H1 (cell line): ENCODE measurements at regions not wholly inside any gene's neighbourhood (a gene's known extent, or its start where the extent isn't known, plus 50 kb on each side); places are given as distances from the start of the nearest gene placed in this dataset. TPM values are rescaled to one million over a fixed set of nuclear protein-coding genes. Genes with fewer than 3 reads are reported as not detected.
A peak's percentile ranks its signal among the peaks of the same experiment; 100 is the strongest.

Source experiments
- CTCF ChIA-PET: fragments of 300-600 bp; sonication (Branson Sonifier 250); formaldehyde crosslinking; loops from one replicate; lab custom pipeline; 2021; ENCODE audit not compliant: partially characterized antibody; lab: Charles Lee
- POLR2A ChIA-PET: fragments of 300-600 bp; sonication (Branson Sonifier 250); formaldehyde crosslinking; loops from one replicate; lab custom pipeline; 2021; ENCODE audit warnings: inconsistent platforms; ENCODE audit not compliant: partially characterized antibody; lab: Charles Lee
- DNase-seq, 2 experiments: peaks; one replicate each; pipeline versions ENCODE4 v3.0.0 to v3.0.0-alpha.2; 2010 to 2022; ENCODE audit warnings: low spot score in 2 of 2, low read depth in 1 of 2, mixed read lengths in 1 of 2
- FAIRE-seq: peaks from 2 replicates; lab custom pipeline; 2011; peaks lifted over from hg19 to GRCh38; lab: Jason Lieb, UNC
- H2AFZ ChIP-seq: 2 replicates; pipeline ENCODE4 v1.8.1; 2012; ENCODE audit warnings: low read length, inconsistent platforms
- H2AK5ac ChIP-seq: 2 replicates; pipeline ENCODE4 v1.6.1; 2013; ENCODE audit warnings: low read depth, low read length
- H2BK120ac ChIP-seq: replicated peaks from 2 replicates; pipeline ENCODE3; 2013; ENCODE audit warnings: low read depth, low read length, inconsistent platforms
- H2BK12ac ChIP-seq: 2 replicates; pipeline ENCODE4 v1.6.1; 2013; ENCODE audit warnings: low read depth, low read length
- H2BK15ac ChIP-seq: 2 replicates; pipeline ENCODE4 v1.6.1; 2013; ENCODE audit warnings: low read length
- H2BK20ac ChIP-seq: 2 replicates; pipeline ENCODE4 v1.6.1; 2013; ENCODE audit warnings: low read length
- H2BK5ac ChIP-seq: 2 replicates; pipeline ENCODE4 v1.6.1; 2013; ENCODE audit warnings: low read depth, low read length
- H3K14ac ChIP-seq: 2 replicates; pipeline ENCODE4 v1.6.1; 2013; ENCODE audit warnings: inconsistent platforms; ENCODE audit not compliant: insufficient read length
- H3K18ac ChIP-seq: 2 replicates; pipeline ENCODE4 v1.6.1; 2013; ENCODE audit warnings: low read length; ENCODE audit errors: extremely low read depth
- H3K23ac ChIP-seq: 2 replicates; pipeline ENCODE4 v1.6.1; 2013; ENCODE audit warnings: inconsistent platforms; ENCODE audit not compliant: insufficient read length
- H3K23me2 ChIP-seq: 2 replicates; pipeline ENCODE4 v1.6.1; 2013; ENCODE audit warnings: low read depth, low read length
- H3K27ac ChIP-seq: 2 replicates; pipeline ENCODE4 v1.6.1; 2011; ENCODE audit warnings: low read depth, low read length, inconsistent platforms
- H3K27me3 ChIP-seq, 4 experiments: replicated peaks in 1 of 4; 1 replicate in 1 of 4; 2 replicates in 3 of 4; pipeline versions ENCODE4 v1.6.1 to v1.8.1; 2011 to 2013; ENCODE audit warnings: low read length in 3 of 4, mild to moderate bottlenecking in 3 of 4, inconsistent platforms in 2 of 4, mixed read lengths in 2 of 4, moderate library complexity in 1 of 4; ENCODE audit not compliant: control insufficient read depth in 3 of 4, insufficient read depth in 3 of 4; ENCODE audit errors: extremely low read depth in 1 of 4
- H3K36me3 ChIP-seq, 4 experiments: 2 replicates each; pipeline versions ENCODE4 v1.6.1 to v1.8.1; 2011 to 2013; ENCODE audit warnings: mild to moderate bottlenecking in 4 of 4, low read length in 3 of 4, moderate library complexity in 2 of 4, control low read depth in 1 of 4, inconsistent platforms in 1 of 4; ENCODE audit not compliant: insufficient read depth in 4 of 4, control insufficient read depth in 2 of 4
- H3K4ac ChIP-seq: replicated peaks from 2 replicates; pipeline ENCODE3; 2013; ENCODE audit warnings: low read length, low read depth, mixed read lengths, inconsistent platforms; ENCODE audit not compliant: insufficient read length
- H3K4me1 ChIP-seq, 4 experiments: replicated peaks in 1 of 4; 1 replicate in 1 of 4; 2 replicates in 3 of 4; pipeline versions ENCODE4 v1.6.1 to v1.8.1; 2011 to 2013; ENCODE audit warnings: low read length in 3 of 4, inconsistent platforms in 2 of 4, mixed read lengths in 1 of 4; ENCODE audit not compliant: insufficient read depth in 4 of 4, control insufficient read depth in 3 of 4
- H3K4me2 ChIP-seq, 2 experiments: 2 replicates each; pipeline versions ENCODE4 v1.6.1 to v1.8.1; 2011 to 2013; ENCODE audit warnings: low read depth in 2 of 2, low read length in 2 of 2, control low read depth in 1 of 2, inconsistent platforms in 1 of 2, mild to moderate bottlenecking in 1 of 2; ENCODE audit not compliant: insufficient read depth in 1 of 2
- H3K4me3 ChIP-seq, 4 experiments: fragments of 200-600, 300-600 bp in 1 of 4; sonication (generic), shearing (Covaris generic), sonication (Bioruptor Twin) in 1 of 4; 2 replicates each; pipeline versions ENCODE4 v1.5.1 to v1.8.1; 2011 to 2016; ENCODE audit warnings: low read length in 4 of 4, low read depth in 3 of 4, control low read depth in 2 of 4, inconsistent platforms in 2 of 4, mild to moderate bottlenecking in 2 of 4, mixed read lengths in 1 of 4, moderate library complexity in 1 of 4; ENCODE audit not compliant: insufficient read depth in 2 of 4; ENCODE audit errors: extremely low read depth in 1 of 4
- H3K56ac ChIP-seq: replicated peaks from 2 replicates; pipeline ENCODE3; 2013; ENCODE audit warnings: low read depth, mild to moderate bottlenecking, mixed read lengths, low read length, inconsistent platforms; ENCODE audit not compliant: insufficient read length
- H3K79me1 ChIP-seq: 2 replicates; pipeline ENCODE4 v1.6.1; 2013; ENCODE audit warnings: low read depth, low read length, control low read depth
- H3K79me2 ChIP-seq, 2 experiments: 2 replicates each; pipeline versions ENCODE4 v1.6.1 to v1.8.1; 2012 to 2013; ENCODE audit warnings: low read length in 2 of 2, mild to moderate bottlenecking in 2 of 2, inconsistent platforms in 1 of 2; ENCODE audit not compliant: insufficient read depth in 2 of 2, control insufficient read depth in 1 of 2
- H3K9ac ChIP-seq, 4 experiments: replicated peaks in 1 of 4; 1 replicate in 1 of 4; 2 replicates in 3 of 4; pipeline versions ENCODE4 v1.6.1 to v1.8.1; 2011 to 2013; ENCODE audit warnings: low read depth in 3 of 4, low read length in 3 of 4, control low read depth in 2 of 4, mild to moderate bottlenecking in 2 of 4, moderate library complexity in 2 of 4, inconsistent platforms in 1 of 4; ENCODE audit errors: extremely low read depth in 1 of 4
- H3K9me3 ChIP-seq, 2 experiments: 2 replicates each; pipeline versions ENCODE4 v1.6.1 to v1.8.1; 2012 to 2013; ENCODE audit warnings: mild to moderate bottlenecking in 2 of 2, moderate library complexity in 2 of 2, control low read depth in 1 of 2, inconsistent platforms in 1 of 2, low read depth in 1 of 2, low read length in 1 of 2, mixed read lengths in 1 of 2; ENCODE audit not compliant: insufficient read depth in 2 of 2
- H4K20me1 ChIP-seq, 2 experiments: replicated peaks in 1 of 2; 2 replicates each; pipeline versions ENCODE3 to v1.8.1; 2011 to 2013; ENCODE audit warnings: inconsistent platforms in 2 of 2, low read length in 2 of 2, mild to moderate bottlenecking in 1 of 2; ENCODE audit not compliant: insufficient read depth in 2 of 2, control insufficient read depth in 1 of 2
- H4K5ac ChIP-seq: 2 replicates; pipeline ENCODE4 v1.6.1; 2013; ENCODE audit warnings: low read length, low read depth, mixed read lengths, inconsistent platforms; ENCODE audit not compliant: insufficient read length
- H4K8ac ChIP-seq: 2 replicates; pipeline ENCODE4 v1.8.0; 2013; ENCODE audit warnings: mild to moderate bottlenecking, moderate library complexity, low read length, inconsistent platforms; ENCODE audit not compliant: insufficient read depth; ENCODE audit errors: extremely low read depth
- H4K91ac ChIP-seq: replicated peaks from 2 replicates; pipeline ENCODE3; 2013; ENCODE audit warnings: low read length, mixed read lengths, inconsistent platforms; ENCODE audit not compliant: insufficient read length
- RAD21 ChIP-seq, 2 experiments: IDR thresholded peaks in 1 of 2; conservative IDR thresholded peaks in 1 of 2; 2 replicates each; pipeline ENCODE4 v1.6.1; 2011; ENCODE audit warnings: low read depth in 2 of 2, low read length in 2 of 2, improper control_type of control experiment in 1 of 2, inconsistent platforms in 1 of 2, mild to moderate bottlenecking in 1 of 2, moderate library complexity in 1 of 2
- TAF7 ChIP-seq: optimal IDR thresholded peaks from 2 replicates; pipeline ENCODE3; 2011; ENCODE audit warnings: low read depth, mild to moderate bottlenecking, inconsistent platforms, low read length, moderate library complexity, borderline replicate concordance
- small RNA-seq: library from polyadenylated mRNA; stranded (forward); fragments of <200 nt; extraction: miRNeasy Mini kit (QIAGEN cat#:217004); gene quantifications from one replicate; pipeline ENCODE3, GENCODE V24; 2013; ENCODE audit not compliant: insufficient read depth

GRCh38 chr4:135670548-135670947 lies 1469.0 kb upstream of the PABPC4L start:
- Histone ChIP-seq H3K27ac (no peak overlapping the region), H3K4ac (no peak overlapping the region), H2BK20ac (no peak overlapping the region), H2AFZ (no peak overlapping the region), H3K23me2 (no peaks in the 10 kb centered on the region), H4K20me1 (no peaks in the 10 kb centered on the region), H3K79me2 (no peaks in the 10 kb centered on the region), H2BK15ac (no peak overlapping the region), H3K9ac (no peak overlapping the region), H3K4me1 (no peaks in the 10 kb centered on the region), H3K23ac (no peak overlapping the region), H3K4me3 (no peak overlapping the region), H3K18ac (no peak overlapping the region), H3K4me2 (no peak overlapping the region), H2AK5ac (no peak overlapping the region), H4K91ac (no peak overlapping the region), H3K9me3 (no peaks in the 10 kb centered on the region), H2BK120ac (no peak overlapping the region), H2BK5ac (no peak overlapping the region), H4K8ac (no peak overlapping the region), H3K36me3 (no peaks in the 10 kb centered on the region), H3K27me3 (no peaks in the 10 kb centered on the region), H3K79me1 (no peaks in the 10 kb centered on the region), H3K56ac (no peak overlapping the region), H2BK12ac (no peak overlapping the region), H4K5ac (no peak overlapping the region), H3K14ac (no peak overlapping the region)
- no peak for FAIRE-seq
- ChIA-PET POLR2A (no interaction called here), CTCF (interaction anchor here (1.2 kb wide), 1 partner anchor 13 kb away, joined by 3 read pairs; no protein-coding TSS in a partner anchor)
- no peak for DNase-seq
- TF ChIP-seq RAD21 (IDR thresholded peaks at IDR 0.05 in 1 of 2, conservative IDR thresholded peaks at IDR 0.05 in 1 of 2; ENCODE audit: low read depth in 2 of 2, low read length in 2 of 2): peak; percentile 47 to 49
- no peak for TF ChIP-seq TAF7

Small RNA genes lying in the stretch of these regions (small RNA-seq; reads per million reads assigned to genes)
- gene RNU1-89P (not detected), gene SERF1AP1 (not detected)
